DMS53 treated with DMSO at 0.1 percent for 48 hours (cell line): ENCODE measurements at regions not wholly inside any gene's neighbourhood (a gene's known extent, or its start where the extent isn't known, plus 50 kb on each side); places are given as distances from the start of the nearest gene placed in this dataset.

ENCODE experiments used
- DNase-seq: peaks from one replicate; lab custom pipeline; 2025; ENCODE audit not compliant: unreplicated experiment; lab: John Stamatoyannopoulos, UW

- DNase-seq = no peak
Measured at GRCh38 chr17:51540151-51540550, 279.8 kb downstream of the UTP18 start.

DNA sequence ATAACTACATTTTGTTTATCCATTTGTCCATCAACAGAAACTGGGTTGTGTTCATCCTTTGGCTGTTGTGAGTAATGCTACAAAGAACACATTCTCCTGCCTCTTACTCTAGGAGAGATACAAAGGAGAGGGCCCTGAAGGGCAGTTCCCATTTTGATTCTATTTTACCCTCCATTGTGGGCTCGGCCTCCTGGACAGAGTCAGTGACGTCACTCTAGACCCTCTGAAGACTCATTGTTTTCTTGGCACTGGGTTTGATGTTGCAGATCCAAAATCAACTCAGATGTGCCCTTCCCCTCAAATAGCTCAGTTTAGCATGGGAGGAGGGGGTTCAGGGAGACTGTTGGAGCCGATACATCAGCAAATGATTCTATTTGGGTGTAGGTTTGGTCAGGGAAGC is 280.9 kb downstream of the UTP18 start:
- no peak for DNase-seq

- DNase-seq = no peak
Measured at GRCh38 chr17:51546114-51546513, 285.8 kb downstream of the UTP18 start.

DNA sequence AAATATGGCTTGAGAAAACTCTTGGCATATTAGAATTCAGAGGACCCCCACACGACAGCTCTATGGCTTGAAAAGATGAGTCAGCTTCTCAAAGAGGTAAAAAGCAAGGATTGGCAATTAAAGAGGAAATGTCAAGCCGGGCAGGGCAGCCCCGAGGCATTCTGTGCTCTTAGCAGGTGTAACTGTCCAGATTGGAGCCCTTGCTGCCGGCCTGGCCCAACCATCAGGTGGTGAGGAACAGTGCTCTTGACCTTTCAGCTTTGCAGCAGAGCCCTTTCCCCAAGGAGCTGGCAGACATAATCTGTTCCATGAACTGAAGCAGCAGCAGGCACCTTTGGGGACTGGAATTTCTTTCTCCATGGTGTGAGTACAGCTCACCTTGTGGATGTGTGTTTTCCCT is 287.8 kb downstream of the UTP18 start:
- DNase-seq = no peak

- no peak for DNase-seq
Measured at GRCh38 chr17:51555153-51555552, 294.8 kb downstream of the UTP18 start.

DNA sequence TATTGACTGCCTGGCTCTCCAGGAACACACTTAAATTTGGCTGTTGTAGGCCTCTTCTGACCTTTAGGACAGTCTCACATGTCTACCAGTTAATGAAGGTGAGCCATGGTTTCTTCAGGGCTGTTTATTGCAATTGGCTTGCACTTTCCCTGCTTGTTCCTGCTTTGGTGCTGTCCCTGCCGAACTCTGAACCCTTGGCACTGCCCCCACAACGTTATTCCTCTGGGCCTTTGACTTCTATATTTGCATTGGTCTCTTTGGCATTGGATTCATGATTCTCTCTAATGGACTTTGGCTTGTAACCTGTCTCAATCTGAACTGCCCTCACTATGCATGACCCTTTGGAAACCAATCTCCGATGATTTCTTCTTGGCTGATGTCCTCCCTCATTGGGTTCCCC is 299.4 kb downstream of the UTP18 start:
- no peak for DNase-seq

GRCh38 chr17:51560398-51560797 is 300.1 kb downstream of the UTP18 start:
- no peak for DNase-seq

DNA sequence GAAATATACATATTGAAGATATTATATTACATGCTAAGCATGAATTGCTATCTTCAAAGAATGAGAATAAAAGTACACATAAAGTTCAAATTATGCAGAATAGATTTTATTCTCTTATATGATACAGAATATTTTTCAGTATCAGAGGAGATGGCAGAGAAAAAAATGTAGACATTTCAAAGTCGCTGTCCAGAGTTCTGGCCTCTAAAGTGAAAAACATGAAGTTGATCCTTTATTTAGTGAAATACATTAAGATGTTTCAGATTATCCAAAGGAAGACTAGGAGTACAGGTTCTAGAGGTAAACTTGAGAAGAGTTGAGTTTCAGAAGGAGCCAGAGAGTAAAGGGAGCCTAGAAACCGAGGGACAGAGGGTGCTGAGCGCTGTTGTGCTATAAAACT is 303.6 kb downstream of the UTP18 start:
- no peak for DNase-seq

GRCh38 chr17:51572115-51572514 is 311.8 kb downstream of the UTP18 start:
- no peak for DNase-seq
